ENCODE measurements at regions not wholly inside any gene's neighbourhood (a gene's known extent, or its start where the extent isn't known, plus 50 kb on each side); places are given as distances from the start of the nearest gene placed in this dataset.
A peak's percentile ranks its signal among the peaks of the same experiment; 100 is the strongest.

DNA sequence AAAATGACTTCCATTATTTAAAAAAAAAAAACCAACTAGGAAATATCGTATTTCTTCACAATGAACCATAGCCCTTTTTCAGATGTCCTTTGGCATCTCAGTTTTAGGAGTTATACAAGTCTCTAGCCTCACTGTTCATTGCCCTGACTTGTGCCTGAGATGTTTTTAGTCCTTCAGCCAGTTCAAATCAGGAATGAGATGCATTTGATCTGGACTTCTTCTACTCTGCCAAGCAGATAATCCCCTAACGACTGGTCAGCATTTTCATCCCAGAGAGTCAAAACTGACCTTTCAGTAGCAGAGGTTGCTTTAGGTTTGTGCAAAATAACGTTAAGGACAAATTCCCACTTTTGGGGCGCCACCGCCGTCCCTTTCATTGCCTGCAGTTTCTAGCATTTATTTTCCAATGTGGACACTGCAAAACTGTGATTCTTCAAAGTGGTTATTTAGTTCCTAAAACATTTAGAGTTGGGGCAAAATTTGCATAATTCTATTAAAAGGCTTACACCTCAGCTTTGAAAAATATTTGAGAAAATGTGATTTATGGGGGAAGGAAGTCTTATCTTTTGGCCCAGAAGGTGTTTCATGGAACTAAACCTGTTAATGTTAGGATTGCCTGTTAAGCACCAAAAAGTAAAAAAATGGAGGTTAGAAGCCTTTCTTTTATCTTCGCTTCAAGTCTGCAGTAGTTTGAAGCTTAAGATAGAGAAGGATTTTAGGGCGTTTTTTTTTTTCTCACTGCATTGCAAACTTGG lies 152.0 kb upstream of the SGK1 start:
- Histone ChIP-seq H3K9ac (ENCODE audit: insufficient read depth in 1 of 2, low read depth in 2 of 2, low read length in 2 of 2) (no peak overlapping the region), H3K4me1 (replicated peaks in 1 of 2; ENCODE audit: control insufficient read depth in 2 of 2, insufficient read depth in 2 of 2, low read length in 2 of 2) (no peaks in the 10 kb centered on the region; a peak in 2 of 5 replicates), H3K79me2 (ENCODE audit: control insufficient read depth, insufficient read depth, low read length) (no peaks in the 10 kb centered on the region), H3K9me3 (replicated peaks; ENCODE audit: control insufficient read depth, insufficient read depth, low read depth, low read length) (no peaks in the 10 kb centered on the region), H3K27ac (ENCODE audit: extremely low read depth, low read depth, low read length) (no peak overlapping the region), H3K9me1 (ENCODE audit: control insufficient read depth, insufficient read depth, low read length) (no peaks in the 10 kb centered on the region), H2AFZ (ENCODE audit: low read depth, low read length) (no peak overlapping the region), H4K20me1 (replicated peaks; ENCODE audit: control insufficient read depth, insufficient read depth, low read length) (no peaks in the 10 kb centered on the region), H3K4me2 (ENCODE audit: insufficient read depth, low read length) (no peak overlapping the region), H3K4me3 (no peak overlapping the region), H3K36me3 (ENCODE audit: control insufficient read depth, insufficient read depth, low read length) (no peaks in the 10 kb centered on the region), H3K27me3 (ENCODE audit: control insufficient read depth in 2 of 2, insufficient read depth in 2 of 2, low read length in 2 of 2) (peaks cover 0 to 1% of the 10 kb centered on the region in 2 experiments; a peak in 2 of 5 replicates)
- ChIA-PET POLR2A (no interaction called here), CTCF (ENCODE audit: low intra/inter-chr PET ratio) (no interaction called here)
- in situ Hi-C loops (cut with MboI) = no loop called here
- 16% methylated on average over 8 of the region's 8 CpGs for WGBS (ENCODE audit: insufficient coverage, low coverage, missing lambda C conversion rate)
- FAIRE-seq (peak; percentile 19), DNase-seq (ENCODE audit: extremely low read depth in 1 of 4, low spot score in 3 of 4) (peak in 1 of 4 experiments; percentile 21), ATAC-seq (no peak)
- BruUV-seq (replicated peaks) = no TSS peak
- intact Hi-C loops (cut with micrococcal nuclease) = no loop called here
- TF ChIP-seq LEF1 (IDR thresholded peaks at IDR 0.05) (no peak), SMARCC2 (IDR thresholded peaks at IDR 0.05; ENCODE audit: low read depth) (no peak), TEAD2 (tag; IDR thresholded peaks at IDR 0.05) (no peak), TAF15 (IDR thresholded peaks at IDR 0.05; ENCODE audit: low read depth, low read length) (no peak), ZNF778 (CRISPR knock-in tag; IDR thresholded peaks at IDR 0.05) (no peak), SAFB2 (IDR thresholded peaks at IDR 0.05; ENCODE audit: borderline replicate concordance, low read depth, low read length, severe bottlenecking) (no peak), ZNF217 (CRISPR knock-in tag; IDR thresholded peaks at IDR 0.05) (no peak), MEF2D (tag; conservative IDR thresholded peaks at IDR 0.05; ENCODE audit: low read depth) (no peak), KAT7 (CRISPR knock-in tag; IDR thresholded peaks at IDR 0.05; ENCODE audit: borderline replicate concordance) (no peak), DPF2 (IDR thresholded peaks at IDR 0.05) (no peak), ARID1B (IDR thresholded peaks at IDR 0.05) (peak; percentile 37; the same call in 1 of the 2 replicates), TEAD4 (IDR thresholded peaks at IDR 0.05; ENCODE audit: low read length) (peak; percentile 19; the same call in 1 of the 2 replicates), TEAD4 (CRISPR knock-in tag; IDR thresholded peaks at IDR 0.05; ENCODE audit: borderline replicate concordance) (no peak), CBFA2T2 (conservative IDR thresholded peaks at IDR 0.05) (no peak; the same call in 1 of the 2 replicates), MTF1 (CRISPR knock-in tag; IDR thresholded peaks at IDR 0.05; ENCODE audit: borderline replicate concordance) (no peak), SNRNP70 (optimal IDR thresholded peaks at IDR 0.05; ENCODE audit: low read depth, low read length) (no peak), ZNF584 (CRISPR knock-in tag; IDR thresholded peaks at IDR 0.05; ENCODE audit: low read depth) (no peak), MCM7 (IDR thresholded peaks at IDR 0.05) (no peak), HDAC3 (IDR thresholded peaks at IDR 0.05; ENCODE audit: borderline replicate concordance, partially characterized antibody) (no peak)
- TF ChIP-seq, protein P1, sequence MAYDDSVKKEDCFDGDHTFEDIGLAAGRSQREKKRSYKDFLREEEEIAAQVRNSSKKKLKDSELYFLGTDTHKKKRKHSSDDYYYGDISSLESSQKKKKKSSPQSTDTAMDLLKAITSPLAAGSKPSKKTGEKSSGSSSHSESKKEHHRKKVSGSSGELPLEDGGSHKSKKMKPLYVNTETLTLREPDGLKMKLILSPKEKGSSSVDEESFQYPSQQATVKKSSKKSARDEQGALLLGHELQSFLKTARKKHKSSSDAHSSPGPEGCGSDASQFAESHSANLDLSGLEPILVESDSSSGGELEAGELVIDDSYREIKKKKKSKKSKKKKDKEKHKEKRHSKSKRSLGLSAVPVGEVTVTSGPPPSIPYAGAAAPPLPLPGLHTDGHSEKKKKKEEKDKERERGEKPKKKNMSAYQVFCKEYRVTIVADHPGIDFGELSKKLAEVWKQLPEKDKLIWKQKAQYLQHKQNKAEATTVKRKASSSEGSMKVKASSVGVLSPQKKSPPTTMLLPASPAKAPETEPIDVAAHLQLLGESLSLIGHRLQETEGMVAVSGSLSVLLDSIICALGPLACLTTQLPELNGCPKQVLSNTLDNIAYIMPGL (CRISPR knock-in tag; IDR thresholded peaks at IDR 0.05) = no peak
- TF ChIP-seq, protein P2, sequence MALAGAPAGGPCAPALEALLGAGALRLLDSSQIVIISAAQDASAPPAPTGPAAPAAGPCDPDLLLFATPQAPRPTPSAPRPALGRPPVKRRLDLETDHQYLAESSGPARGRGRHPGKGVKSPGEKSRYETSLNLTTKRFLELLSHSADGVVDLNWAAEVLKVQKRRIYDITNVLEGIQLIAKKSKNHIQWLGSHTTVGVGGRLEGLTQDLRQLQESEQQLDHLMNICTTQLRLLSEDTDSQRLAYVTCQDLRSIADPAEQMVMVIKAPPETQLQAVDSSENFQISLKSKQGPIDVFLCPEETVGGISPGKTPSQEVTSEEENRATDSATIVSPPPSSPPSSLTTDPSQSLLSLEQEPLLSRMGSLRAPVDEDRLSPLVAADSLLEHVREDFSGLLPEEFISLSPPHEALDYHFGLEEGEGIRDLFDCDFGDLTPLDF (CRISPR knock-in tag; IDR thresholded peaks at IDR 0.05) = no peak
